HEK293 (cell line): ENCODE measurements at regions not wholly inside any gene's neighbourhood (a gene's known extent, or its start where the extent isn't known, plus 50 kb on each side); places are given as distances from the start of the nearest gene placed in this dataset.
A peak's percentile ranks its signal among the peaks of the same experiment; 100 is the strongest.

Experiments used
- CTCF ChIA-PET: fragments of 350-600 bp; formaldehyde crosslinking; extraction: SDS; loops from one replicate; lab custom pipeline; 2021; ENCODE audit warnings: antibody characterized with exemption; lab: Yijun Ruan, JAX
- POLR2A ChIA-PET: fragments of 300-600 bp; formaldehyde crosslinking; extraction: SDS; loops from one replicate; lab custom pipeline; 2020; ENCODE audit warnings: antibody characterized with exemption, inconsistent platforms; lab: Yijun Ruan, JAX
- H3K27ac ChIP-seq: fragments of 200-500 bp; sonication (Bioruptor generic); 2 replicates; pipeline ENCODE4 v1.5.1; 2014; ENCODE audit warnings: low read depth, low read length, control low read depth, inconsistent platforms; ENCODE audit errors: extremely low read depth
- H3K36me3 ChIP-seq, 2 experiments: fragments of 200-500 bp in 1 of 2; sonication (Bioruptor generic) in 1 of 2; 1 replicate in 1 of 2; 2 replicates in 1 of 2; pipeline ENCODE4 v1.5.1; 2014 to 2017; ENCODE audit warnings: inconsistent platforms in 2 of 2, low read length in 2 of 2; ENCODE audit not compliant: control insufficient read depth in 2 of 2, insufficient read depth in 1 of 2
- H3K4me1 ChIP-seq: fragments of 200-500 bp; sonication (Bioruptor generic); 2 replicates; pipeline ENCODE4 v1.5.1; 2014; ENCODE audit warnings: mild to moderate bottlenecking, low read length, inconsistent platforms; ENCODE audit not compliant: control insufficient read depth, insufficient read depth
- H3K4me3 ChIP-seq: 2 replicates; pipeline ENCODE4 v1.5.1; 2011; ENCODE audit warnings: low read depth, mild to moderate bottlenecking, control low read depth, low read length, moderate library complexity
- H3K9me3 ChIP-seq: fragments of 200-500 bp; sonication (Bioruptor generic); 2 replicates; pipeline ENCODE4 v1.5.1; 2014; ENCODE audit warnings: low read depth, low read length, inconsistent platforms; ENCODE audit not compliant: control insufficient read depth, insufficient read depth
- OVOL3 ChIP-seq: fragments of 450-650 bp; formaldehyde crosslinking; IDR thresholded peaks from 2 replicates; pipeline ENCODE4 v1.5.1; 2016; ENCODE audit warnings: missing biosample characterization, missing genetic modification characterization
- SETDB1 ChIP-seq: IDR thresholded peaks from one replicate; pipeline ENCODE4 v1.6.1; 2017; ENCODE audit warnings: mild to moderate bottlenecking, low read length, moderate library complexity, mixed read lengths; ENCODE audit not compliant: insufficient read length
- SP2 ChIP-seq: fragments of 450-650 bp; formaldehyde crosslinking; IDR thresholded peaks from 2 replicates; pipeline ENCODE4 v1.5.1; 2016; ENCODE audit warnings: missing biosample characterization, missing genetic modification characterization
- TCF7L2 ChIP-seq: IDR thresholded peaks from 2 replicates; pipeline ENCODE4 v1.6.1; 2011; ENCODE audit warnings: low read depth, mild to moderate bottlenecking, inconsistent platforms, low read length, moderate library complexity, borderline replicate concordance
- WT1 ChIP-seq: fragments of 450-650 bp; formaldehyde crosslinking; IDR thresholded peaks from 2 replicates; pipeline ENCODE4 v1.5.1; 2016; ENCODE audit warnings: missing biosample characterization, missing genetic modification characterization
- ZBTB48 ChIP-seq: fragments of 450-650 bp; formaldehyde crosslinking; IDR thresholded peaks from 2 replicates; pipeline ENCODE4 v1.5.1; 2016; ENCODE audit warnings: missing biosample characterization, missing genetic modification characterization
- ZNF140 ChIP-seq: fragments of 450-650 bp; formaldehyde crosslinking; IDR thresholded peaks from 2 replicates; pipeline ENCODE4 v1.5.1; 2016; ENCODE audit warnings: missing biosample characterization, missing genetic modification characterization
- ZNF202 ChIP-seq: fragments of 450-650 bp; formaldehyde crosslinking; IDR thresholded peaks from 2 replicates; pipeline ENCODE4 v1.5.1; 2016; ENCODE audit warnings: missing biosample characterization, missing genetic modification characterization, borderline replicate concordance
- ZNF266 ChIP-seq: fragments of 450-650 bp; formaldehyde crosslinking; IDR thresholded peaks from 2 replicates; pipeline ENCODE4 v1.5.1; 2016; ENCODE audit warnings: missing biosample characterization, missing genetic modification characterization, low read depth
- ZNF362 ChIP-seq: fragments of 450-650 bp; formaldehyde crosslinking; IDR thresholded peaks from 2 replicates; pipeline ENCODE4 v1.5.1; 2016; ENCODE audit warnings: missing biosample characterization, missing genetic modification characterization
- ZNF37A ChIP-seq: fragments of 450-650 bp; IDR thresholded peaks from 2 replicates; pipeline ENCODE4 v1.5.1; 2018; ENCODE audit warnings: missing biosample characterization, missing genetic modification characterization
- ZNF404 ChIP-seq: fragments of 450-650 bp; formaldehyde crosslinking; IDR thresholded peaks from 2 replicates; pipeline ENCODE4 v1.5.1; 2017; ENCODE audit warnings: missing biosample characterization, missing genetic modification characterization
- ZNF639 ChIP-seq: fragments of 450-650 bp; formaldehyde crosslinking; IDR thresholded peaks from 2 replicates; pipeline ENCODE4 v1.5.1; 2016; ENCODE audit warnings: missing biosample characterization, missing genetic modification characterization
- ZNF791 ChIP-seq: fragments of 450-650 bp; formaldehyde crosslinking; IDR thresholded peaks from 2 replicates; pipeline ENCODE4 v1.5.1; 2016; ENCODE audit warnings: missing biosample characterization, missing genetic modification characterization
- TF ChIP-seq, protein P1 (sequence below): fragments of 450-650 bp; formaldehyde crosslinking; IDR thresholded peaks from 2 replicates; pipeline ENCODE4 v1.5.1; 2016; ENCODE audit warnings: missing biosample characterization, missing genetic modification characterization, borderline replicate concordance
- TF ChIP-seq, protein P2 (sequence below): IDR thresholded peaks from 2 replicates; pipeline ENCODE4 v1.6.1; 2011; ENCODE audit warnings: mild to moderate bottlenecking, low read depth, low read length, borderline replicate concordance

DNA sequence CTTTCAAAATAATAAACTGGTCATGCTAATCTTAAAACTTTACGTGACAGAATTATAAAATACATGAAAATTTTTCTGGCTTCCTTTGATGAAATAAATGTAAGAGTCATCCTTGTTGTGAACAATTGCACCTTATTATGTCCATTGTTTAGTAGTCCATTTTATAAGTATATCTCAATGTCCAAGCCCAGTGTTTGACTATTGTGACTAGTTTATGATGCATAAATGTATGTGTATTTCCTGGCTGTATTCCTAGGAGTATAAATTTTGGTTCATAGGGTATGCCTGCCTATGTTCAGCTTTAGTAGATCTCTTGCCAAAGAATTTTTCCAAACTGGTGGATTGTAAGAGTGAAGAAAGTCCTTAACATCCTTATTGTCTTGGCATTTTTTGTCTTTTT is 2895.5 kb upstream of the PCDH20 start (continued):
- no peak for TF ChIP-seq ZNF362 (tag by site-specific recombination)
- TF ChIP-seq SP2 (tag by site-specific recombination), result no peak
- no peak for TF ChIP-seq ZNF639
- no peak for TF ChIP-seq ZNF404 (tag by site-specific recombination)
- TF ChIP-seq ZNF37A, result no peak
- no peak for TF ChIP-seq SETDB1

DNA sequence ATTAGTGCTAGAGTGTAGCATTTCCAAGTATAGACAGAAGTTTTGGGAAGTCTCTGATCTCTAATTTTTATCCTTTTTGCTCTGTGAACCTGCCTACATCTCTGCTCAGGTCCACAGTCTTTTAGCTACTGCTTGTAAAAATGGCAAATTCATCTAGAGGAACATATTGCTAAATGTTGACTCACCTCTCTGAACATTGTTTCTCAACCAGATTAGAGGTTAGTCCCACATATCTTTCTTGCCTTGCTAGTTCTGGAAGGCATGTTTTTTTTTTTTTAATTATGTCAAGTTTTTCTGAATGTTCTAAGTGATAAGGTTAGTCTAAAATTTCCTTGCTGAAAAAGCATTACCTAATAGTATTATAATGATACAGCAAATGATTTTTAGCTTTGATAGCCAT is 2889.6 kb upstream of the PCDH20 start:
- CTCF ChIA-PET, result no interaction called here
- POLR2A ChIA-PET, result no interaction called here
- TF ChIP-seq WT1 (tag by site-specific recombination) (no peak), ZBTB48 (tag by site-specific recombination) (no peak), ZNF266 (tag by site-specific recombination) (no peak), ZNF140 (tag by site-specific recombination) (no peak), ZNF791 (tag by site-specific recombination) (no peak)
- TF ChIP-seq, protein P1, sequence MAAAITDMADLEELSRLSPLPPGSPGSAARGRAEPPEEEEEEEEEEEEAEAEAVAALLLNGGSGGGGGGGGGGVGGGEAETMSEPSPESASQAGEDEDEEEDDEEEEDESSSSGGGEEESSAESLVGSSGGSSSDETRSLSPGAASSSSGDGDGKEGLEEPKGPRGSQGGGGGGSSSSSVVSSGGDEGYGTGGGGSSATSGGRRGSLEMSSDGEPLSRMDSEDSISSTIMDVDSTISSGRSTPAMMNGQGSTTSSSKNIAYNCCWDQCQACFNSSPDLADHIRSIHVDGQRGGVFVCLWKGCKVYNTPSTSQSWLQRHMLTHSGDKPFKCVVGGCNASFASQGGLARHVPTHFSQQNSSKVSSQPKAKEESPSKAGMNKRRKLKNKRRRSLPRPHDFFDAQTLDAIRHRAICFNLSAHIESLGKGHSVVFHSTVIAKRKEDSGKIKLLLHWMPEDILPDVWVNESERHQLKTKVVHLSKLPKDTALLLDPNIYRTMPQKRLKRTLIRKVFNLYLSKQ (tag by site-specific recombination), result no peak
- H3K4me1 ChIP-seq, result no peaks in the 10 kb centered on the region
- no peaks in the 10 kb centered on the region for H3K9me3 ChIP-seq
- H3K4me3 ChIP-seq, result no peak overlapping the region
- H3K36me3 ChIP-seq, result no peaks in the 10 kb centered on the region
- no peak overlapping the region for H3K27ac ChIP-seq

DNA sequence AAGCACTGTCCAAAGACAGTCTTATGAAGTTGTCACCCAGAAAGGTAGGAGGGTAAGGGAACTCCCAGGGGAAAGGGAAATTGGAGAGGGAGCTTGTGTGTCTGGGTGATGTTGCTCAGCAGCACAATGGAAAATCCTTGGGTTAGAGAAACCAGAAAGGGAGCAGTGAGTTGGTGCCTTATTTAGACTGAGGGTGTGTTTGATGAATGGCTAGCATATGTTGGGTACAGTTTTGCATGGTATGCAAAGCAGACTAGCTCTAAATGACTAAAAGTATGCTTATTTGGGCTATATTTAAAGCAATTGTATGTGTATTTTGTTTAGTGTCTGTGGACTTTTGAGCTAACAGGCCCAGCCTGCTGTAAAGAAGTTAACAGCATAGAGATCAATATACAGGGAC is 2884.6 kb upstream of the PCDH20 start:
- no peak overlapping the region for H3K27ac ChIP-seq
- ChIA-PET CTCF (no interaction called here), POLR2A (no interaction called here)
- H3K4me1 ChIP-seq, result no peaks in the 10 kb centered on the region
- no peak for TF ChIP-seq OVOL3
- TF ChIP-seq ZNF202 (tag by site-specific recombination), result no peak
- no peaks in the 10 kb centered on the region for H3K36me3 ChIP-seq
- H3K9me3 ChIP-seq, result no peaks in the 10 kb centered on the region
- no peak overlapping the region for H3K4me3 ChIP-seq

GRCh38 chr13:64293923-64294322 is 2878.3 kb upstream of the PCDH20 start:
- Histone ChIP-seq H3K36me3 (no peaks in the 10 kb centered on the region), H3K4me1 (no peaks in the 10 kb centered on the region), H3K9me3 (no peaks in the 10 kb centered on the region)
- TF ChIP-seq, protein P2, sequence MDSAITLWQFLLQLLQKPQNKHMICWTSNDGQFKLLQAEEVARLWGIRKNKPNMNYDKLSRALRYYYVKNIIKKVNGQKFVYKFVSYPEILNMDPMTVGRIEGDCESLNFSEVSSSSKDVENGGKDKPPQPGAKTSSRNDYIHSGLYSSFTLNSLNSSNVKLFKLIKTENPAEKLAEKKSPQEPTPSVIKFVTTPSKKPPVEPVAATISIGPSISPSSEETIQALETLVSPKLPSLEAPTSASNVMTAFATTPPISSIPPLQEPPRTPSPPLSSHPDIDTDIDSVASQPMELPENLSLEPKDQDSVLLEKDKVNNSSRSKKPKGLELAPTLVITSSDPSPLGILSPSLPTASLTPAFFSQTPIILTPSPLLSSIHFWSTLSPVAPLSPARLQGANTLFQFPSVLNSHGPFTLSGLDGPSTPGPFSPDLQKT, result no peak
- TF ChIP-seq TCF7L2, result peak; percentile 46; the same call in 1 of the 2 replicates
- TF ChIP-seq, all 188 proteins: peak for 1
- ChIA-PET CTCF (no interaction called here), POLR2A (no interaction called here)
- H3K27ac ChIP-seq, result no peak overlapping the region
- no peak overlapping the region for H3K4me3 ChIP-seq
